Right lobe of liver (tissue), 4 donors: ENCODE measurements at regions not wholly inside any gene's neighbourhood (a gene's known extent, or its start where the extent isn't known, plus 50 kb on each side); places are given as distances from the start of the nearest gene placed in this dataset.

ENCODE experiments used
- CTCF ChIP-seq, 4 donors: fragments of 200-600 bp in 3 of 4; fragments of 450-650 bp in 1 of 4; IDR thresholded peaks; one replicate each; pipeline versions ENCODE4 v1.5.1 to v1.8.0; 2016 to 2022; ENCODE audit warnings: antibody characterized with exemption in 4 of 4, mild to moderate bottlenecking in 2 of 4
- POLR2A ChIP-seq: fragments of 450-650 bp; IDR thresholded peaks from one replicate; pipeline ENCODE4 v1.6.1; 2017; ENCODE audit warnings: antibody characterized with exemption, mild to moderate bottlenecking
- donor health status: DM: no; HTN: no; CAD: no.
- donor health status: DM: no; HTN: no; CAD: no.
- donor health status: DM: no; HTN: yes; CAD: no.

GRCh38 chr6:2522521-2522920 is 228.2 kb downstream of the MYLK4 start:
- TF ChIP-seq POLR2A: no peak
- no peak for TF ChIP-seq CTCF (IDR thresholded peaks at IDR 0.05)
